ENCODE measurements at regions not wholly inside any gene's neighbourhood (a gene's known extent, or its start where the extent isn't known, plus 50 kb on each side); places are given as distances from the start of the nearest gene placed in this dataset.

GRCh38 chr4:131367441-131367840 lies 1781.7 kb upstream of the PCDH10 start:
- Histone ChIP-seq H3K9me3 (ENCODE audit: control insufficient read depth in 2 of 2, insufficient read depth in 1 of 2, low read length in 1 of 2) (no peaks in the 10 kb centered on the region), H3K27me3 (ENCODE audit: control insufficient read depth in 2 of 2, insufficient read depth in 1 of 2, low read length in 1 of 2) (no peaks in the 10 kb centered on the region), H3K4me3 (ENCODE audit: low read length in 2 of 2) (no peak overlapping the region), H3K36me3 (ENCODE audit: control insufficient read depth in 2 of 2, insufficient read depth in 2 of 2, low read length in 1 of 2) (no peaks in the 10 kb centered on the region), H3K4me1 (ENCODE audit: control insufficient read depth in 2 of 2, insufficient read depth in 2 of 2, low read length in 2 of 2) (no peaks in the 10 kb centered on the region), H3K27ac (ENCODE audit: low read depth in 1 of 2, low read length in 1 of 2) (no peak overlapping the region)
- DNase-seq (ENCODE audit: low read depth in 6 of 9, low spot score in 9 of 9), result no peak
- WGBS, result 93% methylated on average over 2 of the region's 2 CpGs

GRCh38 chr4:131370846-131371245 lies 1778.2 kb upstream of the PCDH10 start:
- Histone ChIP-seq H3K27me3 (ENCODE audit: control insufficient read depth in 2 of 2, insufficient read depth in 1 of 2, low read length in 1 of 2) (no peaks in the 10 kb centered on the region), H3K4me1 (ENCODE audit: control insufficient read depth in 2 of 2, insufficient read depth in 2 of 2, low read length in 2 of 2) (no peaks in the 10 kb centered on the region), H3K27ac (ENCODE audit: low read depth in 1 of 2, low read length in 1 of 2) (no peak overlapping the region), H3K4me3 (ENCODE audit: low read length in 2 of 2) (no peak overlapping the region), H3K9me3 (ENCODE audit: control insufficient read depth in 2 of 2, insufficient read depth in 1 of 2, low read length in 1 of 2) (no peaks in the 10 kb centered on the region), H3K36me3 (ENCODE audit: control insufficient read depth in 2 of 2, insufficient read depth in 2 of 2, low read length in 1 of 2) (no peaks in the 10 kb centered on the region)
- no peak for DNase-seq (ENCODE audit: low read depth in 6 of 9, low spot score in 9 of 9)

GRCh38 chr4:131381055-131381454 lies 1768.0 kb upstream of the PCDH10 start:
- Histone ChIP-seq H3K4me3 (ENCODE audit: low read length in 2 of 2) (no peak overlapping the region), H3K27ac (ENCODE audit: low read depth in 1 of 2, low read length in 1 of 2) (no peak overlapping the region), H3K9me3 (ENCODE audit: control insufficient read depth in 2 of 2, insufficient read depth in 1 of 2, low read length in 1 of 2) (peaks cover 0 to 6% of the 10 kb centered on the region in 2 donors), H3K27me3 (ENCODE audit: control insufficient read depth in 2 of 2, insufficient read depth in 1 of 2, low read length in 1 of 2) (no peaks in the 10 kb centered on the region), H3K4me1 (ENCODE audit: control insufficient read depth in 2 of 2, insufficient read depth in 2 of 2, low read length in 2 of 2) (no peaks in the 10 kb centered on the region), H3K36me3 (ENCODE audit: control insufficient read depth in 2 of 2, insufficient read depth in 2 of 2, low read length in 1 of 2) (no peaks in the 10 kb centered on the region)
- 94% methylated on average over 2 of the region's 2 CpGs for WGBS
- no peak for DNase-seq (ENCODE audit: low read depth in 6 of 9, low spot score in 9 of 9)

- no peak for DNase-seq (ENCODE audit: low read depth in 6 of 9, low spot score in 9 of 9)
- Histone ChIP-seq H3K4me3 (ENCODE audit: low read length in 2 of 2) (no peak overlapping the region), H3K4me1 (ENCODE audit: control insufficient read depth in 2 of 2, insufficient read depth in 2 of 2, low read length in 2 of 2) (no peaks in the 10 kb centered on the region), H3K9me3 (ENCODE audit: control insufficient read depth in 2 of 2, insufficient read depth in 1 of 2, low read length in 1 of 2) (peaks cover 0 to 6% of the 10 kb centered on the region in 2 donors), H3K27me3 (ENCODE audit: control insufficient read depth in 2 of 2, insufficient read depth in 1 of 2, low read length in 1 of 2) (no peaks in the 10 kb centered on the region), H3K36me3 (ENCODE audit: control insufficient read depth in 2 of 2, insufficient read depth in 2 of 2, low read length in 1 of 2) (no peaks in the 10 kb centered on the region), H3K27ac (ENCODE audit: low read depth in 1 of 2, low read length in 1 of 2) (no peak overlapping the region)
- WGBS, result 90% methylated on average over 4 of the region's 4 CpGs
These were observed 1766.3 kb upstream of the PCDH10 start for GRCh38 chr4:131382839-131383238.

- no peak overlapping the region for H3K27ac ChIP-seq (ENCODE audit: low read depth in 1 of 2, low read length in 1 of 2)
- no peaks in the 10 kb centered on the region for H3K36me3 ChIP-seq (ENCODE audit: control insufficient read depth in 2 of 2, insufficient read depth in 2 of 2, low read length in 1 of 2)
- DNase-seq (ENCODE audit: low read depth in 6 of 9, low spot score in 9 of 9), result no peak
- no peaks in the 10 kb centered on the region for H3K9me3 ChIP-seq (ENCODE audit: control insufficient read depth in 2 of 2, insufficient read depth in 1 of 2, low read length in 1 of 2)
- H3K4me3 ChIP-seq (ENCODE audit: low read length in 2 of 2), result no peak overlapping the region
- H3K27me3 ChIP-seq (ENCODE audit: control insufficient read depth in 2 of 2, insufficient read depth in 1 of 2, low read length in 1 of 2), result no peaks in the 10 kb centered on the region
- no peaks in the 10 kb centered on the region for H3K4me1 ChIP-seq (ENCODE audit: control insufficient read depth in 2 of 2, insufficient read depth in 2 of 2, low read length in 2 of 2)
- WGBS, result 34% methylated on average over 2 of the region's 2 CpGs
These were observed 1760.8 kb upstream of the PCDH10 start for GRCh38 chr4:131388277-131388676.

GRCh38 chr4:131408102-131408501 lies 1741.0 kb upstream of the PCDH10 start:
- H3K4me1 ChIP-seq (ENCODE audit: control insufficient read depth in 2 of 2, insufficient read depth in 2 of 2, low read length in 2 of 2), result no peaks in the 10 kb centered on the region
- peaks cover 0 to under 1% of the 10 kb centered on the region in 2 donors for H3K9me3 ChIP-seq (ENCODE audit: control insufficient read depth in 2 of 2, insufficient read depth in 1 of 2, low read length in 1 of 2)
- H3K27ac ChIP-seq (ENCODE audit: low read depth in 1 of 2, low read length in 1 of 2), result no peak overlapping the region
- no peaks in the 10 kb centered on the region for H3K27me3 ChIP-seq (ENCODE audit: control insufficient read depth in 2 of 2, insufficient read depth in 1 of 2, low read length in 1 of 2)
- no peak for DNase-seq (ENCODE audit: low read depth in 6 of 9, low spot score in 9 of 9)
- H3K36me3 ChIP-seq (ENCODE audit: control insufficient read depth in 2 of 2, insufficient read depth in 2 of 2, low read length in 1 of 2), result no peaks in the 10 kb centered on the region
- WGBS, result 91% methylated on average over 8 of the region's 8 CpGs
- H3K4me3 ChIP-seq (ENCODE audit: low read length in 2 of 2), result no peak overlapping the region

GRCh38 chr4:131411393-131411792 lies 1737.7 kb upstream of the PCDH10 start:
- DNase-seq (ENCODE audit: low read depth in 6 of 9, low spot score in 9 of 9), result no peak
- H3K4me1 ChIP-seq (ENCODE audit: control insufficient read depth in 2 of 2, insufficient read depth in 2 of 2, low read length in 2 of 2), result no peaks in the 10 kb centered on the region
- no peak overlapping the region for H3K4me3 ChIP-seq (ENCODE audit: low read length in 2 of 2)
- no peaks in the 10 kb centered on the region for H3K36me3 ChIP-seq (ENCODE audit: control insufficient read depth in 2 of 2, insufficient read depth in 2 of 2, low read length in 1 of 2)
- no peak overlapping the region for H3K27ac ChIP-seq (ENCODE audit: low read depth in 1 of 2, low read length in 1 of 2)
- 93% methylated on average over 1 of the region's 1 CpG for WGBS
- peaks cover 0 to 11% of the 10 kb centered on the region in 2 donors for H3K9me3 ChIP-seq (ENCODE audit: control insufficient read depth in 2 of 2, insufficient read depth in 1 of 2, low read length in 1 of 2)
- H3K27me3 ChIP-seq (ENCODE audit: control insufficient read depth in 2 of 2, insufficient read depth in 1 of 2, low read length in 1 of 2), result no peaks in the 10 kb centered on the region

GRCh38 chr4:131419147-131419546 lies 1729.9 kb upstream of the PCDH10 start:
- 87% methylated on average over 3 of the region's 3 CpGs for whole genome bisulfite sequencing
- no peaks in the 10 kb centered on the region for H3K4me1 ChIP-seq (ENCODE audit: control insufficient read depth in 2 of 2, insufficient read depth in 2 of 2, low read length in 2 of 2)

GRCh38 chr4:131426023-131426758 lies 1722.9 kb upstream of the PCDH10 start:
- H3K9me3 ChIP-seq (ENCODE audit: control insufficient read depth in 2 of 2, insufficient read depth in 1 of 2, low read length in 1 of 2), result no peaks in the 10 kb centered on the region
- no peak overlapping the region for H3K4me3 ChIP-seq (ENCODE audit: low read length in 2 of 2)
- no peaks in the 10 kb centered on the region for H3K4me1 ChIP-seq (ENCODE audit: control insufficient read depth in 2 of 2, insufficient read depth in 2 of 2, low read length in 2 of 2)
- DNase-seq (ENCODE audit: low read depth in 6 of 9, low spot score in 9 of 9), result no peak
- no peak overlapping the region for H3K27ac ChIP-seq (ENCODE audit: low read depth in 1 of 2, low read length in 1 of 2)
- 76% methylated on average over 3 of the region's 3 CpGs for WGBS
- H3K36me3 ChIP-seq (ENCODE audit: control insufficient read depth in 2 of 2, insufficient read depth in 2 of 2, low read length in 1 of 2), result no peaks in the 10 kb centered on the region
- no peaks in the 10 kb centered on the region for H3K27me3 ChIP-seq (ENCODE audit: control insufficient read depth in 2 of 2, insufficient read depth in 1 of 2, low read length in 1 of 2)

More at GRCh38 chr4:131419147-131419546, 1729.9 kb upstream of the PCDH10 start:
- no peak for DNase-seq (ENCODE audit: low read depth in 6 of 9, low spot score in 9 of 9)
- H3K27ac ChIP-seq (ENCODE audit: low read depth in 1 of 2, low read length in 1 of 2), result no peak overlapping the region
- no peaks in the 10 kb centered on the region for H3K27me3 ChIP-seq (ENCODE audit: control insufficient read depth in 2 of 2, insufficient read depth in 1 of 2, low read length in 1 of 2)
- no peak overlapping the region for H3K4me3 ChIP-seq (ENCODE audit: low read length in 2 of 2)
- H3K9me3 ChIP-seq (ENCODE audit: control insufficient read depth in 2 of 2, insufficient read depth in 1 of 2, low read length in 1 of 2), result peaks cover 0 to 11% of the 10 kb centered on the region in 2 donors
- H3K36me3 ChIP-seq (ENCODE audit: control insufficient read depth in 2 of 2, insufficient read depth in 2 of 2, low read length in 1 of 2), result no peaks in the 10 kb centered on the region
